ENCODE measurements at regions not wholly inside any gene's neighbourhood (a gene's known extent, or its start where the extent isn't known, plus 50 kb on each side); places are given as distances from the start of the nearest gene placed in this dataset.

GRCh38 chr1:68294367-68295066, 62.2 kb upstream of the WLS start:
- intact Hi-C loops (cut with micrococcal nuclease) = no loop called here
- H3K4me1 Mint-ChIP-seq = no peaks in the 10 kb centered on the region
- no peak for DNase-seq
- H3K4me3 Mint-ChIP-seq = no peak overlapping the region
- peaks cover 5% of the 10 kb centered on the region for H3K27me3 Mint-ChIP-seq
- H3K9me3 Mint-ChIP-seq = no peaks in the 10 kb centered on the region
- H3K36me3 Mint-ChIP-seq (ENCODE audit: low read depth) = no peaks in the 10 kb centered on the region
- H3K27ac Mint-ChIP-seq = no peak overlapping the region
- no peak for TF ChIP-seq CTCF (IDR thresholded peaks at IDR 0.05)
- ChIA-PET POLR2A (no interaction called here), CTCF (no interaction called here)
- ATAC-seq (ENCODE audit: low read depth) = no peak

GRCh38 chr1:68293609-68294366, 61.5 kb upstream of the WLS start:
- Mint-ChIP-seq H3K9me3 (no peaks in the 10 kb centered on the region), H3K4me3 (no peak overlapping the region), H3K4me1 (no peaks in the 10 kb centered on the region), H3K27ac (no peak overlapping the region), H3K36me3 (ENCODE audit: low read depth) (no peaks in the 10 kb centered on the region), H3K27me3 (peaks cover 5% of the 10 kb centered on the region)
- DNase-seq = no peak
- ChIA-PET POLR2A (no interaction called here), CTCF (no interaction called here)
- no peak for ATAC-seq (ENCODE audit: low read depth)
- intact Hi-C loops (cut with micrococcal nuclease) = no loop called here
- TF ChIP-seq CTCF (IDR thresholded peaks at IDR 0.05) = no peak

- ChIA-PET CTCF (no interaction called here), POLR2A (no interaction called here)
- H3K4me3 Mint-ChIP-seq = no peak overlapping the region
- no peak for TF ChIP-seq CTCF (IDR thresholded peaks at IDR 0.05)
- H3K36me3 Mint-ChIP-seq (ENCODE audit: low read depth) = no peaks in the 10 kb centered on the region
- H3K9me3 Mint-ChIP-seq = no peaks in the 10 kb centered on the region
- no peak overlapping the region for H3K27ac Mint-ChIP-seq
- H3K4me1 Mint-ChIP-seq = no peaks in the 10 kb centered on the region
- intact Hi-C loops (cut with micrococcal nuclease) = no loop called here
- no peak for DNase-seq
- H3K27me3 Mint-ChIP-seq = peaks cover 5% of the 10 kb centered on the region
- ATAC-seq (ENCODE audit: low read depth) = no peak
Measured at GRCh38 chr1:68293122-68293521, 60.8 kb upstream of the WLS start.

GRCh38 chr1:68291688-68292384, 59.5 kb upstream of the WLS start:
- ChIA-PET CTCF (interaction anchor here (1.2 kb wide), 1 partner anchor 171 kb away, joined by 4 read pairs; no protein-coding TSS in a partner anchor), POLR2A (no interaction called here)
- Mint-ChIP-seq H3K27ac (no peak overlapping the region), H3K36me3 (ENCODE audit: low read depth) (no peaks in the 10 kb centered on the region), H3K9me3 (no peaks in the 10 kb centered on the region), H3K27me3 (peaks cover 5% of the 10 kb centered on the region), H3K4me1 (no peaks in the 10 kb centered on the region), H3K4me3 (no peak overlapping the region)
- no peak for TF ChIP-seq CTCF (IDR thresholded peaks at IDR 0.05)
- no peak for DNase-seq
- intact Hi-C loops (cut with micrococcal nuclease) = no loop called here
- ATAC-seq (ENCODE audit: low read depth) = no peak

GRCh38 chr1:68287241-68287640, 54.9 kb upstream of the WLS start:
- H3K4me3 Mint-ChIP-seq = no peak overlapping the region
- H3K36me3 Mint-ChIP-seq (ENCODE audit: low read depth) = no peaks in the 10 kb centered on the region
- intact Hi-C loops (cut with micrococcal nuclease) = no loop called here
- ChIA-PET POLR2A (no interaction called here), CTCF (no interaction called here)
- no peaks in the 10 kb centered on the region for H3K9me3 Mint-ChIP-seq
- H3K27me3 Mint-ChIP-seq = no peaks in the 10 kb centered on the region
- TF ChIP-seq CTCF (IDR thresholded peaks at IDR 0.05) = no peak
- H3K27ac Mint-ChIP-seq = no peak overlapping the region
- ATAC-seq (ENCODE audit: low read depth) (no peak), DNase-seq (no peak)
- no peaks in the 10 kb centered on the region for H3K4me1 Mint-ChIP-seq

Data from activated B cell treated with CpG ODN at 0.5 μM for 24 hours (primary cell).